Keratinocyte (primary cell): ENCODE measurements at regions not wholly inside any gene's neighbourhood (a gene's known extent, or its start where the extent isn't known, plus 50 kb on each side); places are given as distances from the start of the nearest gene placed in this dataset.

Source experiments
- EZH2 ChIP-seq: IDR thresholded peaks from one replicate; pipeline ENCODE4 v1.6.1; 2012; ENCODE audit warnings: inconsistent platforms, mild to moderate bottlenecking, low read length, moderate library complexity
- TF ChIP-seq, protein P1 (sequence below), 3 experiments: IDR thresholded peaks in 1 of 3; conservative IDR thresholded peaks in 1 of 3; optimal IDR thresholded peaks in 1 of 3; 2 replicates in 2 of 3; 3 replicates in 1 of 3; pipeline versions ENCODE3 to v1.5.1; 2011; ENCODE audit warnings: low read length in 3 of 3, mild to moderate bottlenecking in 3 of 3, moderate library complexity in 2 of 3, control low read depth in 1 of 3, inconsistent platforms in 1 of 3; ENCODE audit not compliant: insufficient read depth in 2 of 3; ENCODE audit errors: extremely low read depth in 1 of 3

- TF ChIP-seq, protein P1, sequence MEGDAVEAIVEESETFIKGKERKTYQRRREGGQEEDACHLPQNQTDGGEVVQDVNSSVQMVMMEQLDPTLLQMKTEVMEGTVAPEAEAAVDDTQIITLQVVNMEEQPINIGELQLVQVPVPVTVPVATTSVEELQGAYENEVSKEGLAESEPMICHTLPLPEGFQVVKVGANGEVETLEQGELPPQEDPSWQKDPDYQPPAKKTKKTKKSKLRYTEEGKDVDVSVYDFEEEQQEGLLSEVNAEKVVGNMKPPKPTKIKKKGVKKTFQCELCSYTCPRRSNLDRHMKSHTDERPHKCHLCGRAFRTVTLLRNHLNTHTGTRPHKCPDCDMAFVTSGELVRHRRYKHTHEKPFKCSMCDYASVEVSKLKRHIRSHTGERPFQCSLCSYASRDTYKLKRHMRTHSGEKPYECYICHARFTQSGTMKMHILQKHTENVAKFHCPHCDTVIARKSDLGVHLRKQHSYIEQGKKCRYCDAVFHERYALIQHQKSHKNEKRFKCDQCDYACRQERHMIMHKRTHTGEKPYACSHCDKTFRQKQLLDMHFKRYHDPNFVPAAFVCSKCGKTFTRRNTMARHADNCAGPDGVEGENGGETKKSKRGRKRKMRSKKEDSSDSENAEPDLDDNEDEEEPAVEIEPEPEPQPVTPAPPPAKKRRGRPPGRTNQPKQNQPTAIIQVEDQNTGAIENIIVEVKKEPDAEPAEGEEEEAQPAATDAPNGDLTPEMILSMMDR (optimal IDR thresholded peaks at IDR 0.05 in 1 of 3, IDR thresholded peaks at IDR 0.05 in 1 of 3, conservative IDR thresholded peaks at IDR 0.05 in 1 of 3; ENCODE audit: extremely low read depth in 1 of 3, insufficient read depth in 2 of 3, low read length in 3 of 3), result no peak
- TF ChIP-seq EZH2, result no peak
These were observed 129.2 kb upstream of the SUCLG2 start for GRCh38 chr3:67783281-67784250.
